Uterus (tissue), 2 donors: ENCODE measurements at regions not wholly inside any gene's neighbourhood (a gene's known extent, or its start where the extent isn't known, plus 50 kb on each side); places are given as distances from the start of the nearest gene placed in this dataset.

Source experiments
- POLR2A ChIP-seq, 2 donors: fragments of 450-650 bp; IDR thresholded peaks; one replicate each; pipeline ENCODE4 v1.6.1; 2016; ENCODE audit warnings: antibody characterized with exemption in 2 of 2, mild to moderate bottlenecking in 1 of 2, moderate library complexity in 1 of 2
- TF ChIP-seq, protein P1 (sequence below), 4 experiments: fragments of 200-600 bp in 2 of 4; fragments of 450-650 bp in 2 of 4; sonication (generic) in 2 of 4; IDR thresholded peaks; one replicate each; pipeline ENCODE4 v1.5.1; 2016 to 2019; ENCODE audit warnings: antibody characterized with exemption in 4 of 4, mild to moderate bottlenecking in 2 of 4, moderate library complexity in 1 of 4

DNA sequence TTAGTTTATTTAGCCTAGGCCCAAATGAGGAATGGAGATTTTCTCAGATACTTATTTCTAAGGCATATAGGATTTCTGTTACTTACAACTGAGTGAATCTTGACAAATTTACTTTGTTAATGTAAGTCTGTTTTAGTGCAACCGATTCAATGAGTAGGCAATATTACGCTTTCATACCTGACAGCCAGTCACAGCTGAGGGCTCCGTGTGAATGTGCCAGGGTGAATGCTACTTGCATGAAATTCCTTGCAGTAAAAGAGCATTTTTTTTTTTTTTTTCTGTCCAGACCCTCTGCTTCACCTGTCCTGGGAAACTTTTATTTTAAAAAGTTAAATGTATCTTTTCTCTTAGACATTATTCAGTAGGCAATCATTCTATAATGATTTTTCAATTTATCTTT is 1100.0 kb downstream of the FAT4 start:
- TF ChIP-seq POLR2A (IDR thresholded peaks at IDR 0.05) = no peak
- TF ChIP-seq, protein P1, sequence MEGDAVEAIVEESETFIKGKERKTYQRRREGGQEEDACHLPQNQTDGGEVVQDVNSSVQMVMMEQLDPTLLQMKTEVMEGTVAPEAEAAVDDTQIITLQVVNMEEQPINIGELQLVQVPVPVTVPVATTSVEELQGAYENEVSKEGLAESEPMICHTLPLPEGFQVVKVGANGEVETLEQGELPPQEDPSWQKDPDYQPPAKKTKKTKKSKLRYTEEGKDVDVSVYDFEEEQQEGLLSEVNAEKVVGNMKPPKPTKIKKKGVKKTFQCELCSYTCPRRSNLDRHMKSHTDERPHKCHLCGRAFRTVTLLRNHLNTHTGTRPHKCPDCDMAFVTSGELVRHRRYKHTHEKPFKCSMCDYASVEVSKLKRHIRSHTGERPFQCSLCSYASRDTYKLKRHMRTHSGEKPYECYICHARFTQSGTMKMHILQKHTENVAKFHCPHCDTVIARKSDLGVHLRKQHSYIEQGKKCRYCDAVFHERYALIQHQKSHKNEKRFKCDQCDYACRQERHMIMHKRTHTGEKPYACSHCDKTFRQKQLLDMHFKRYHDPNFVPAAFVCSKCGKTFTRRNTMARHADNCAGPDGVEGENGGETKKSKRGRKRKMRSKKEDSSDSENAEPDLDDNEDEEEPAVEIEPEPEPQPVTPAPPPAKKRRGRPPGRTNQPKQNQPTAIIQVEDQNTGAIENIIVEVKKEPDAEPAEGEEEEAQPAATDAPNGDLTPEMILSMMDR (IDR thresholded peaks at IDR 0.05) = no peak
